Fibroblast of villous mesenchyme (primary cell): ENCODE measurements at regions not wholly inside any gene's neighbourhood (a gene's known extent, or its start where the extent isn't known, plus 50 kb on each side); places are given as distances from the start of the nearest gene placed in this dataset.

Experiments
- DNase-seq: peaks from one replicate; pipeline ENCODE4 v3.0.0-alpha.2; 2010; ENCODE audit warnings: low read depth
- H3K4me3 ChIP-seq: 2 replicates; pipeline ENCODE4 v1.5.1; 2011; ENCODE audit warnings: low read depth, mild to moderate bottlenecking, low read length
- TF ChIP-seq, protein P1 (sequence below): IDR thresholded peaks from 2 replicates; pipeline ENCODE4 v1.5.1; 2012; ENCODE audit warnings: low read depth, mild to moderate bottlenecking, low read length; ENCODE audit not compliant: insufficient read depth

DNA sequence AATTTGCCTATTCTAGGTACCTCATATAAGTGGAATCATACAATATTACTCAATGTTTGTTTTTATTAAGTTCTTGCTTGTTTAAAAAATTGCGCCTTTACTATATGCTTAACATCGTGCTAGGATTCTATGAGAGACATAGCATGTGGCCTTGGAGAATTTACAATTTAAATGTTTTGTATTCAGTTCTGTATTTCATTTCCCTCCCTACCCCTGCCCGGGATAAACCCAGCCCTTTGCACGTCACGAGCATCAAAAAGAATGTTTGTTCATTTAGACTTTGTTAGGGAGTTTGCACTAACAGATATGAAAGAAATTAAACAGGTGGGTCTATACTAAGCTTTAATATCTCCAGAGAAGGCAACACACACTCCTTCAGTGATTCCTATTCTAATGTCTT lies 75.7 kb downstream of the C18orf54 start:
- H3K4me3 ChIP-seq = no peak overlapping the region
- DNase-seq = no peak
- TF ChIP-seq, protein P1, sequence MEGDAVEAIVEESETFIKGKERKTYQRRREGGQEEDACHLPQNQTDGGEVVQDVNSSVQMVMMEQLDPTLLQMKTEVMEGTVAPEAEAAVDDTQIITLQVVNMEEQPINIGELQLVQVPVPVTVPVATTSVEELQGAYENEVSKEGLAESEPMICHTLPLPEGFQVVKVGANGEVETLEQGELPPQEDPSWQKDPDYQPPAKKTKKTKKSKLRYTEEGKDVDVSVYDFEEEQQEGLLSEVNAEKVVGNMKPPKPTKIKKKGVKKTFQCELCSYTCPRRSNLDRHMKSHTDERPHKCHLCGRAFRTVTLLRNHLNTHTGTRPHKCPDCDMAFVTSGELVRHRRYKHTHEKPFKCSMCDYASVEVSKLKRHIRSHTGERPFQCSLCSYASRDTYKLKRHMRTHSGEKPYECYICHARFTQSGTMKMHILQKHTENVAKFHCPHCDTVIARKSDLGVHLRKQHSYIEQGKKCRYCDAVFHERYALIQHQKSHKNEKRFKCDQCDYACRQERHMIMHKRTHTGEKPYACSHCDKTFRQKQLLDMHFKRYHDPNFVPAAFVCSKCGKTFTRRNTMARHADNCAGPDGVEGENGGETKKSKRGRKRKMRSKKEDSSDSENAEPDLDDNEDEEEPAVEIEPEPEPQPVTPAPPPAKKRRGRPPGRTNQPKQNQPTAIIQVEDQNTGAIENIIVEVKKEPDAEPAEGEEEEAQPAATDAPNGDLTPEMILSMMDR = no peak

DNA sequence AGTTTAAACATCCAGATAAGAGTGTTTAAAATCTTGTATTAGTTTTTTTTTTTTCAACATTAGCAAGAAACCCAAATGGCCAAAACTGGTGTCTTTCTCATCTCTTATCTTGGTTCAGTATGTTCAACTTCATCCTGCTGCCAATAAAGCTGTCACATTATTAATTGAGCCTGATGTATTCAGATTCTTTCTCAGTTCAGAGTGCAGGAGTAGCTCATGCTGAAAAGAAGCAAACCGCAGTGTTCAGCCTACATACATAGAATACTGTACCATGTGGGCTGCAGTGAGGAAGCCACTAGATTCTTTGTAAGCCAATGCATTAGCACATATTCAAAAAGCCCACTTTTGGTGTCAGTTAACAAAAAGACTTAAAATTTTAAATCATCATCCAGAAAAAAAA lies 76.2 kb downstream of the C18orf54 start:
- TF ChIP-seq, protein P1 = no peak
- peak; percentile 79 for DNase-seq
- H3K4me3 ChIP-seq = no peak overlapping the region

DNA sequence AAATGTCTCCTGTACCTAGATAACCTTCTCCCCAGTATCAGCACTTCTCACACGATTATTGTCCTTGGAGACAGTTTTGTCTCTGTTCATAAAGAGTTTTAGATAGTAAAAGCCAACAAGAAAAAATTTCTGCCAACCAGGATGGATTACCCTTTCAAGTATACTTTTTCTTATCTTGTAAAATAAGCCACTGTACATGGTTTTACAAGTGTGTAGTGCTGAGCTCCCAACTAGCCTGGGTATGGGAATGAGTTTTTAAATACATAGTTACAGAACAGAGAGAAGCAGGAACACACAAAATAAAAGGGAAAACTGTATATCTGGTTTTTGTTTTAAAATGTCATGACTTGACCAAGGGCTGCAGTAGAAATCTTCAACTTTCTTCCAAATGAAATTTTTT lies 76.7 kb downstream of the C18orf54 start:
- TF ChIP-seq, protein P1 = no peak
- no peak overlapping the region for H3K4me3 ChIP-seq
- peak; percentile 21 for DNase-seq

DNA sequence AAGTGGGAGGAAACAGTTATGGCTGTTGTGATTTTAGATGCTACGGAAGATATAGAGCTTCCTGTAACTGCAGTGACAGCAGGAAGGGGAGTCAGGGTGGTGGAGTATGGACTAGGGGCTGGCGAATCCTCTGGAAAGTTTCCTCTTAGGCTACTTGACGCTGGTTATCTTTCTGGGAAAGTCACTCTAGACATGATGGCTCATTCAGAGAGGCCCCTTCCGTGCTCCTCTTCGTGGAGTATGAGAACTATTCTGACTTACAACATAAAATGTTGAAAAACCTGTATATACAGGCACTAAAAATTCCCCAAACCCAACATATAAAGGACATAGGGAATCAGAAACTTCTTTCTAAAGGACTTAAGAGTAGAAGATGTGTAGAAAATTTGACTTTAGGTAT lies 78.8 kb downstream of the C18orf54 start:
- TF ChIP-seq, protein P1 = no peak
- H3K4me3 ChIP-seq = no peak overlapping the region

DNA sequence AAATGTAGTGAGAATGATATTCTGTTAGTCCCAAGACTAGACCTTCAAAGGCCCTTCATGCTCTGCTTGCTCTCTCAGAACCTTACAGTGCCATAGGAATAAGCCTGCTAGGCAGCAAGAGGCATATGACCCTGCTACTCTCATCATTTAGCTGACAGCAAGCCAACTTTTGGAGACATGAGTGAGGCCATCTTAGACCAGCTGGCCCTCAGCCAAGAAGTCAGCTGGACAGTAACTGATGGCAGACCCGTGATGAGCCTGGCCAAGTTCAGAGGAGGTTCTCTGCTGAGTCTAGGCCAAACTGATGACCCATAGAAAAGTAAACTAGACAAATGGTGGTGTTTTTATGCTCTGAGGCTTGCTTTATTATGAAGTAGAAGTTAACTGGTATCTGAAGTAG lies 82.6 kb downstream of the C18orf54 start:
- TF ChIP-seq, protein P1 = no peak
- H3K4me3 ChIP-seq = no peak overlapping the region
- no peak for DNase-seq

More for the DNA sequence above, 78.8 kb downstream of the C18orf54 start:
- no peak for DNase-seq

DNA sequence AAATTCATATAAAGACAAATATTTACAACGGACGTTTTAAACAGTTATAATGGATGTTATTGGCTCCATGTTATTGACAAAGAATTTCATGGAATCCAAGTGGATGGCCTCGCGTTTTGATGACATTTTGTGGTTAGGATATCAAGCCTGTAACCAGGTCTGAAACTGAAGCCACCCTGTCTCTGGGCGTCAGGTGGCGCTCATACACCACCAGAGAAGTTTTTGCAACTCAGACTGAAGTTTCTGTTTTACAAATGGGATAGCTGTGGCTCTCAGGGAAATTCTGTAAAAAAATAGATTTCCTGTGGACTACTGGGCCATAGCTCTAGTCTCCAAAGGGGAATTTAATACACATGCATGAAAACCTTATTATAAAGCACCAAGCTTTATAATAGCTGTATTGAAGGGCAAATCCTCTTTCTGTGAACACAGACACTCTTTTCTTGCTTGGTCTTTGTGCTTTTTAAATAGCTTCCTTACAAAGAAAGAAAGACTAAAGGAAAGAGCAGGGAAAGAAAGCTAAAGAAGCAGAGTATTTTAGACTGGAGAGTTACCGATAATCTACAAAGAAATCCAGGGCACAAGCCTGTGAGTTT lies 86.7 kb downstream of the C18orf54 start:
- H3K4me3 ChIP-seq = no peak overlapping the region
- TF ChIP-seq, protein P1 = peak; percentile 90
- DNase-seq = peak; percentile 64

DNA sequence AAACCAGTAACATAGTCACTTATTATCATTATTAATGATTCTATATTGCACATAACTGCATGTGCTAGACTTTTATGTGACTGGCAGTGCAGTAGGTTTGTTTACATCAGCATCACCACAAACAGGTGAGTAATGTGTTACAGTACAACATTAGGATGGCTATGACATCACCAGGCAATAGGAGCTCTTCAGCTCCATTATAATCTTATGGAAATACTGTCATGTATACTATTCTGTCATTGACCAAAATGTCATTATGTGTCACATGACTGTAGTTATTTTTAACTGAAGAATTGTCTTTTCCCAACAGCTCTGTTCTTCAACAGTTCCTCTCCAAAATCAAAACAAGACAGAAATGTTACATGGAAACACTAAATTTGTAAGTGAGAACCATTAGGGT lies 96.3 kb downstream of the C18orf54 start:
- no peak overlapping the region for H3K4me3 ChIP-seq
- no peak for DNase-seq
- TF ChIP-seq, protein P1 = no peak
